ENCODE measurements at regions not wholly inside any gene's neighbourhood (a gene's known extent, or its start where the extent isn't known, plus 50 kb on each side); places are given as distances from the start of the nearest gene placed in this dataset.

DNA sequence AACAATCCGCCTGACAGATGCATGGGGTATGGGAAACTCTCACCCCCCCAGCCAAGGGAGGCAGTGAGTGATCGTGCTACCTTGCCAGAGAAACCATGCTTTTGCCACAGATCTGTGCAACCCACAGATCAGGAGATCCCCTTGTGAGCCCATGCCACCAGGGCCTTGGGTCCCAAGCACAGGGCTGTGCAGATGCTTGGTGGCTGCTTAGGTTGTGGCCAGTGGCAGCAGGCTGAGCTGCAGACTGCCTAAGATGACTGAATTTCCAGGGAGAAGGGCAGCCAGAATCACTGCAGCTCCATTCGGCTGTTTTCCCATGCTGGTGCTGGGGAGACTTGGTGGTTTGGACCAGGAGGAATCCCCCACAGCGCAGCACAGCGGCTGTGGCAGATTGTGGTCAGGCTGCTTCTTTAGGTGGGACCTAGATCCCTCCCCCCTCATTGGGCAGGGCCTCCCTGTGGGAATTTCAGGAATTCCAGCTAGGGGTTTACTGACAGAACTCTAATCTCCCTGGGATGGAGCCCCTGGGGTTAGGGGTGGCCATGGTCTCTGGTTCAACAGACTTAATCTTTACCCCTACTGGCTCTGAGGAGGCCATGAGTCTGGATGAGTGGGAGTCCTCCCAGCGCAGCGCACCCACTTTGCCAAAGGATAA is 264.6 kb upstream of the DAAM1 start:
- no peak for DNase-seq (ENCODE audit: low read depth in 3 of 3, low spot score in 2 of 3)

DNA sequence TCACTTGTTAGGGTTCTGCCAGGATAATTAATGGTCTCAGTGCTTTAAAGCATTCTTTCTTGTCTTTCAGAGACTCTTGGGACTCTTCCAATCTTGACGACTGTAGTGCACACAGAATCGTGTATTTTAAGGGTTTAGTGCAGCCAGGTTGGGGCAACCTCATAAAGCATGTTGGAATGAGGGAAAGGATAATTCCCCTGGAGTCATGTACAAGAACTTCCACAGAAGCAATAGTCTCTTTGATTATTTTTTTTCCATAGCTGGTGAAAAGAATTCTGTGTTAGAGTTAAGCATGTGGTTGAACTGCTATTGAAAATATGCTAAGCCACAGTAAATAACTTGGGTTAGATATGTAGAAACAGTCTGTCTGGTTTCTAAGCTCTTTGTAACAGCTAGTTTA is 246.8 kb upstream of the DAAM1 start:
- no peak for DNase-seq (ENCODE audit: low read depth in 3 of 3, low spot score in 2 of 3)

DNA sequence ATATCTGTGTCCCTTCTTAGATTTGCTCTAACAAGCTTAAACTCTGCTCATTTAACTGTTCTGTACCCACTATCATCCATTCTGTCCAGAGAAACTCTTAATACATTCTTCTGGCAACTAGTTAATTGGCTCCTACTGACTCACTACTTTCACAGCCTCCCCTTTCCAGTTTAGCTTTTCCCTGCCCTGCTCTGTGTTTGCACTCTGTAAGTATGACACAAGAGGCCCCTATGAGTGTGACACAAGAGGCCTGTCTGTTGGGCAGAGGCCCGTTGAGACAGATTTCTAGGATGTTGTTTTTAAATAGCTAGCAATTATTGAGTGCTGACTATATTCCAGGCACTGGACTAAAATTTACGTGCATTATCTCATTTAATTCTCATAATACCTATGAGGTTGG is 246.0 kb upstream of the DAAM1 start:
- no peak for DNase-seq (ENCODE audit: low read depth in 3 of 3, low spot score in 2 of 3)

DNA sequence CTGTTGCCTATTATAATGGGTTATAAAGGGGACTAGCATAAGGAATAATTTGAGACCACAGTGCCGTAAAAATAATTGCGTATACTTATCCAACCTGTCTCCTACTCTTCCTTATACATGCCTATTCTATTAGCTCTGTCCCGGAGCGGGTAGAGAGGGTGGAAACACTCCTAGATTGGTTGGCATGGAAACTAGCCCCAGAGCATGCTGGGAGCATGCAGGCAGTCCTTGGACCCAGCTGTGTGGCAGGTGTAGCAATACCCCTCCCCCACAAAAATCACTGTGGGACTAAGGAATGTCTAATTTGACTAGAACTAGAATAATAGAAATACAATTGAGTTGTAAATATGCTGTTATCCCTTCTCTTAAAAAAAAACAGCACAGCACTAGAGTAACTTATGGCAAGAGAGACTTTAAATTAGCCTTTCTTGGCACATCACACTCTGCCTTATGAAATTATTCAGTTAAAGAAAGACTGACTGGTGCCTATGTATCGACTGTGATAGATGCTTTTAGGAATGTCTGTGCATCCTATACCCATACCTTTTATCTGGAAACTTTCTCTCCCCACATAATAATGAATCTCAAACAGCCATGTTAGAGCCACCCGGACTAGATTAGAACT is 244.0 kb upstream of the DAAM1 start:
- no peak for DNase-seq (ENCODE audit: low read depth in 3 of 3, low spot score in 2 of 3)

DNA sequence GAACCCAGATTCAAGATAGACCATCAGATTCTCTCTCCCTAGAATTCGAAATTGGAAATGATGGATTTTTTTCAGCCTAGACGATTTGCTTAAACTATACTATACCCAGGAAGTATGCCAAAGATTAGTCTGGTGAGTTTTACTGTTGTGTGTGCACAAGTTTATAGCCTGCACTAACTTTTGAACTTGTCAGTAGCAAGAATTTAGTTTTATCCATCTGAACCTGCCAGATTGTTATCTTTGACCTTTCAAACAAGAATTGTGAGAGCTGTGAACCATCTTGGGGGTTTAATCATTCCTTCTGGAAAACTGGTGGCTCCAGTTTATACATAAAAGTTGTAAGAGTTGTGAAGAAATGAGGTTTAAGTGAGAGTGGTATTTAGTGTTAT is 243.5 kb upstream of the DAAM1 start:
- no peak for DNase-seq (ENCODE audit: low read depth in 3 of 3, low spot score in 2 of 3)

DNA sequence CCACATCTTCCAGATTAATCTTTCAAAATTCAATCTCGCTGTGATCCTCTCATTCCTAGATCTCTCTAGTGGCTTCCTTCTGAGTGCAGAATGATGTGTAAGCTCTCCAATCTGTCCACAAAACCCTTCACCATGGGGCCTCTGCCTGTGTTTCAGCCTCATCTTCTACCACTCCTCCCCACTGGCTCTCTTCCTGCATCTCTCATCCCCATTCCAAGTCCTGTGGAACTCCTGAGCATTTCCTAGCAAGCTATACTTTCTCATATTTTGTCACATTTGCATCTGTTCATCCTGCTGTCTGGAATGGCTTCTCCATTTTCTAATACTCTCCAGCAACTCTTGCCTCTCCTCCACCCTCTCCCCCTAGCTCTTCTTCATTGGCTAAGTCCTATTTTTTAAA is 242.0 kb upstream of the DAAM1 start:
- no peak for DNase-seq (ENCODE audit: low read depth in 3 of 3, low spot score in 2 of 3)

DNA sequence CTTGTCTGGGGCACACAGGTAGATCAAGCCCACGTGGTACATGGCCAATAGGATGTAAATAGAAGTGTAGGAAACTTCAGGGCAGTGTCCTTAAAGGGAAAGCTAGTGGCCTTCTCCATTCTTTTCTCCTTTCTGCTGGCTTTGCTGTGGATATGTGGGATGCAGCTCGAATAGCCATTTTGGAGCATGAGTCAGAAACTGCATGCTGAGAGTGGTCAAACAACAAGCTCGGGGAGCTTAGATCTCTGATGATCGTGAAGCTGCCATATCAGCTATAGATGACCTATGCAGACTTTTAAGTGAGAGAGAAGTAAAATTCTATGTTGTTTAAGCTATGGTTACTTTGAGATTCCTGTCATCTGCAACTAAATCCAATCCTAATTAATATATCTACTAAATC is 241.3 kb upstream of the DAAM1 start:
- DNase-seq (ENCODE audit: low read depth in 3 of 3, low spot score in 2 of 3), result no peak

DNA sequence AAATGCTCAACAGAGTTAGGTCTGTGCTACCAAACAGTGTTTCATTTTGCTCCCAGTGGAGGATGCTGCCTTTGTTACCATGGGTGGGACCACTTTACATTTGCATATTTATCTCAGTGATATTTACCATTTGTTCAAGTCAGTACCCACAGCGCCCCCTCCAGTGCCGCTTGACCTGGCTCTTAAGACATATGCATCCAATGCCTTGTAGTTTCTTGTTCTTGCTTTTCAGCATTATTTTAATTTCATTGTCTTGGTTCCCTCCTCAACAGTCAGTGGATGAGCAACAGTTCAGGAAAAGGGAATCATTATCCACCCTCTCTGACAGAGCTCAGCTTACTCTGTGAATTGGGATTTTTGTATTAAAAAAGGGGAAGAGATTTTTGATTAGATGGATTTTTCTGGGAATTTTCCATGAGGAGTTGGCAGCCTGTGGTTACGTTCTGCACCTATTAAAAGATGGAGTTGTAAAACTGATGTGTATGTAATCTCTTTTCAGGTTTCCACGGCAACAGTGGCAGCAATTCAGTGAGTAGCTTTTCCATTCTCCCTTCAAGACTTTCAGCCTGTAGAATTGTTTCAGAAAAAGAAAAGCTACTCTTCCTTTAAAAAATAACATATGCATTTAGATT is 240.5 kb upstream of the DAAM1 start:
- DNase-seq (ENCODE audit: low read depth in 3 of 3, low spot score in 2 of 3), result no peak

DNA sequence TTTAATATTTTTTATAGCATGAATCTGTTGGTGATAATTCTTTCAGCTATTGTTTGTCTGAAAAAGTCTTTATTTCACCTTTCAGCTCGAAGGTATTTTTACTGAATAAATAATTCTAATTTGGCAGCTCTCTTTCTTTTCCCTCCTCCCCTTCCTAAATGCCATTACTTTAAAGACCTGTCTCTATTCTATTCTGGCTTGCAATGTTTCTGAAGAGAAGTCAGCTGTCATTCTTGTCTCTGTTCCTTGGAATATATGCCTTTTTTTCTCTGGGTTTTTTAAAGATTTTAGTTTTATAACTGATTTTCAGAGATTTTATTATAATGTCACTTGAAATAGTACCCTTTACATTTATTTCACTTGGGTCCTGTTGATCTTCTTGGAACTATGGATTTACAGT is 237.9 kb upstream of the DAAM1 start:
- no peak for DNase-seq (ENCODE audit: low read depth in 3 of 3, low spot score in 2 of 3)

DNA sequence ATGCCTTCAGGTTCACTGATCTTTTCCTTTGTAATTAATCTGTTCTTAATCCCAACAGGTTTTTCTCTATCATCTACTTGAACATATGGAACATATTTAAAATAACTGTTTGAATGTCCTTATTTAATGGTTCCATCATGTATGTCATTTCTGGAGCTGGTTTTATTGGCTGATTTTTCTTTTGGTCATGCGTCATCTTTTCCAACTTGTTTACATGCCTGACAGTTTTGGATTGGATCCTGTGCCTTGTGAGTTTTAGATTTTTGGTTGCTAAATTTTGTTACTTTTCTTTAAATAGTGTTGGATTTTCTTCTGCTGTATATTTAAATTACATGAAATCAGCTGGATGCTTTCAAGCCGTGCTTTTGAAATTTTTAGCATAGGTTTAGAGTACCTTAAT is 237.3 kb upstream of the DAAM1 start:
- DNase-seq (ENCODE audit: low read depth in 3 of 3, low spot score in 2 of 3), result no peak

DNA sequence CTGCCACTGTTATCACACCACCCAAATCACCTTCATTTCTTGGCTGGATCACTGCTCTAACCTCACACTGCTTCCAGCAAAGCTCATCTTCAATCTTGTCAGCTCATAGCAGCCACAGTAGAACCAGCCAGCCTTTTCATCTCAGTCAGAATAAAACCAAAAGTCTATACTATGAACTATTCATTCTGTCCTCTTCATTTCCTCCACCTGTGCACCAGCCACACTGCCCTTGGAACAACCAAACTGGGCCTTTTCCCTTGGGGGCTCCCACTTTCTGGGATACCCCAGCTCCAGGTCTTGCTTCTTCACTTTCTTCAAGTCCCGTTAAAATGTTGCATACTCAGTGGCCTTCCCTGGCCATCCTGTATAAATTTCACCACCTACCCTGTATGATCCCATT is 234.4 kb upstream of the DAAM1 start:
- no peak for DNase-seq (ENCODE audit: low read depth in 3 of 3, low spot score in 2 of 3)

DNA sequence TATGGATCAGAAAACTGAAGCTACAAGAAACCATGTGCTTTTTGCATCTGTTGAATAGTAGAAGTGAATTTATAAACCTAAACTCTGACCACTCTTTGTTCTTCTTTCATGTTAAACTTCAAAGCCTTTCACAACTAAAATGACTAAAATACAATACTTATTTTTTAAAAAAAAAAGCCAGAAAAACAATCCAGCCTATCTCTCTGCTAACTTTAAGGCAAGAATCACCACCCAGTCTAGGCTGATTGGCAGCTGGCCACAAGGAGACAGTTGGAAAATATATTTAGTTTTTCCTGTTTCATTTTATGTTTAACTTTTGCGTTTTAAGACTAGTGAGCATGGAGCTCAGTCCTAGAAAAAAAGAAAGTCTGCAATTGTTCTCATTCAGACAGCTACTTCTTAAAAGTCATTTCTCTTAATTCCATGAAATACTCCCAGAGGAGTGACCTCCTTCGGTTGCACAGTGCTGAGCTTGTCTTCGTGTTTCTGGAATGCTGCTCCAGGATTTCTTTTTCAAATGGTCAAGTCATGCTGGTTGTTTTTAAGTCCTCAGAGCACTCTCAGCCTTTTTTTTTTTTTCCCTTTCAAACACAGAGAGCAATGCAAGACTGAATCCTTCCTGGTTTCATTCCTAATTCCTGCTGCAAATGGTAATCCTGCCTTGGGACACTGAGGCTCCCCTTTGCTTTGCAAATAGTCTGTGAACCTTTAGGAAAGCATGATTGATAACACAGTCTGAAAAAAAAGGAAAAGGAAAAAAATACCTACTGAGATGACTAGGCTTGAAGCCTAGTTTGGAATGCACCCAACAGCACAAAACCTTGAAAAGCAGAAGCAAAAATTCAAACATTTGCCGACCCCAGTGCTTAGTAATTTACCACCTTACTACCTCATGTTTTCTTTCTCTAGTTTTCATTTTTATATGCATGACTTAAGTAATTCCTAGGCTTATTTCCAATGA is 233.3 kb upstream of the DAAM1 start:
- DNase-seq (ENCODE audit: low read depth in 3 of 3, low spot score in 2 of 3), result no peak

DNA sequence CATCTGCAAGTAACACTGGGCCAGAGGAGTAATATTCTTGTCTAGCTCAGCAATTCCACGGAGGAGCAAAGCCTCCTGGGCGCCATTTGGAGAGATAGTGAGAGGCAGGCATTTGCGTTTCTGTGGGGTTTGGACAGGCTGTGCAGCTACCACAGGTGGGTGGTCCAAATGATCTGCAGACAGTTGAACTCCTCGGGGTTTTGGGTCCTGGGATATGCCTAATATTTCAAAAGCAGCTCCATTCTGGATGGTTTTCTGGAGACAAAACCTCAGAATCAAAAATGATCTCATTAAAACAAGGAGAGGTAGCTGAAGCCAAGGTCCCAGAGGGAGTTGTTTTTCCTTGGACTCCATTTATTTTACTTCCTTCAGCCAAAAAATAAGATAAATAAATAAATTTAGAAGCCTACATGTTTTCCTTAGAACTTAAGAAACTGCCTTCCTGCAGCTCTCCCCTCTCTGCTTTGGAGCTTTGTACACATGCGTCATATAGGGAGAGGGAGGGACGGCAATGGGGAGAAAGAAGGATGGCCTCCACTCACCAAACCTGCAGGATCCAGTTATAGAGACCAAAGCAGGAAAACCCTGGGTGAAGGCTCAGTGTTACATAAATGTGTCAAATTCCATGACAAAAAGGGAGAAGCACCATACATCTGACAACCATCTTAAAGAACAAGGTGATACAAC is 227.3 kb upstream of the DAAM1 start:
- no peak for DNase-seq (ENCODE audit: low read depth in 3 of 3, low spot score in 2 of 3)

DNA sequence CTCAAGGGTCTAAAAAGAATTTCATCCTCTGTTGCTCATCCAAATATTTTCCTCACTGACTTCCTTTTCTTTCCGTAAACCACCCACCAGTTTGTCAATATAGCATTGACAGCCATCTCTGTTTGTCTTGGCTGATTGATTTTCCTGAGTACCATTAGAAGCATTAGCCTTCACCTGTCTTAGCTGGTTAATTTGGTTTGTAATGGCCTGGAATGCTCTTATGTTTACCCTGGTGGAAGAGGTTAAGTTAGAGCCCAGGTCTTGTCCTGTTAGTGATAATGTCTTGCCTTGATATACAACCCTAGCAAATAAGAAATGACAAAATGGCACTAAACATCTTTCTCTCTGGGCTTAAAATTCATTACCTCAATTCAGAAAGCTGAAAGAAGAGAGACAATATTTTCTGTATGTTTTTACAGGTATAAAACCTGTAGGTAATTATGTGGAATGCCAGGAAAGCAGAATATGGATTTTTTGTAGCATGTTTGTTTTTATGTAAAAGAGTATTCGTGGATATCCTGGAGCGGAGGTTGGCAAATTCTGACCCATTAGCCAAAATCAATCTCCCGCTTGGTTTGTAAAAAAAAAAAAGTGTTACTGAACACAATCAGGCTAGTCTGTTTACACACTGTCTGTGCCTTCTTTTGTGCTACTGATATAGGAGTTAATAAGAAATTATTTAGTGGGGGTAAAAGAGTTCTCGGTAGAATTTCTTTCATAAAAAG is 224.4 kb upstream of the DAAM1 start:
- no peak for DNase-seq (ENCODE audit: low read depth in 3 of 3, low spot score in 2 of 3)

DNA sequence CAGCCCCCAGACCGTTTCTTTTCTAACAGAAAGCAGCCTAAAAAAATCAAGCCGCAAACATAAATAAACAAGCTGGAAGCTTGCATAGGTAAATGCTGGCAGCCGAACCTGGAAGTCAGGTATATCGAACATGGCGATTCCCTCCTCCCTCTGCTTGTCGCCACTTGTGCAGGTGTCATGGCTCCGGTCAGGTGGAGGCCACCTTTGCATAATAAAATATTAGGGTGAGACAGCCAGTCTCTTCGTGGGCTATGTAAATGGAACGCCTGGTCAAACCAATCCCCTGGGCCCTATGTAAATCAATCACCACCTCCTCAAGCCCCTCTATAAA is 223.9 kb upstream of the DAAM1 start:
- no peak for DNase-seq (ENCODE audit: low read depth in 3 of 3, low spot score in 2 of 3)

DNA sequence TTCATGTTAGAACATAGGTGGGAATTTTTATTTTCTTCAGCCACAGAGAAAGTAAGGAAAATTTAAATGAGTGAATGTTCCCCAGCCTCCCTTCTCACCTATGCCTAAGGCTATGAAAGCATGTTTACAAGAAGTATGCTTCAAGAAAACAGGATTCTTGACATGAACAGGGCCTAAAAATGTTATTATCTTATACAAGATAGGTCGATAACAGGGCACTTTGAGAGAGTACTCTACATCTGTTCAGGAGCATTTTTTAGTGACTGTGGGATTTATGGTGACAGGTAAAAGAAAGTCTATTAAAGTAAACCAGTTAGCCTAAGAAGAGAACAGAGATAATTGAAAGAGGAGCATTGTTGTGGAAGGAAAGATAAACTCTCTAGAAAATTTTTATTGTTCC is 222.9 kb upstream of the DAAM1 start:
- DNase-seq (ENCODE audit: low read depth in 3 of 3, low spot score in 2 of 3), result no peak

DNA sequence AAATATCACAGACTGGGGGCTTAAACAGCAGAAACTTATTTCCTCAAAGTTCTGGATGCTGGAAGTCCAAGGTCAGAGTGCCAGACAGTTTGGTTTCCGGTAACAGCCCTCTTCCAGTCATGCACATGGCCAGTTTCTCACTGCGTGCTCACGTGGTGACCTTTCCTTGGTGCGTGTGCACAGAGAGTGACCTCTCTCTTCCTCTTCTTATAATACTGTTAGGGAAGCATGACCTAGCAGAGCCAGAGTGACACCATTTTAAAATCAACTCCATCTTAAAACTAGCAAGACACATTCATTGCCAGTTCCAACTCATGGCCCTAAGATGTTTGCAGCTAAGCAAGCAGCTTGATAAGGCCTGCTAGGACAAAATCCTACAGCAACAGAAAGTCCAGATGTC is 221.5 kb upstream of the DAAM1 start:
- no peak for DNase-seq (ENCODE audit: low read depth in 3 of 3, low spot score in 2 of 3)

DNA sequence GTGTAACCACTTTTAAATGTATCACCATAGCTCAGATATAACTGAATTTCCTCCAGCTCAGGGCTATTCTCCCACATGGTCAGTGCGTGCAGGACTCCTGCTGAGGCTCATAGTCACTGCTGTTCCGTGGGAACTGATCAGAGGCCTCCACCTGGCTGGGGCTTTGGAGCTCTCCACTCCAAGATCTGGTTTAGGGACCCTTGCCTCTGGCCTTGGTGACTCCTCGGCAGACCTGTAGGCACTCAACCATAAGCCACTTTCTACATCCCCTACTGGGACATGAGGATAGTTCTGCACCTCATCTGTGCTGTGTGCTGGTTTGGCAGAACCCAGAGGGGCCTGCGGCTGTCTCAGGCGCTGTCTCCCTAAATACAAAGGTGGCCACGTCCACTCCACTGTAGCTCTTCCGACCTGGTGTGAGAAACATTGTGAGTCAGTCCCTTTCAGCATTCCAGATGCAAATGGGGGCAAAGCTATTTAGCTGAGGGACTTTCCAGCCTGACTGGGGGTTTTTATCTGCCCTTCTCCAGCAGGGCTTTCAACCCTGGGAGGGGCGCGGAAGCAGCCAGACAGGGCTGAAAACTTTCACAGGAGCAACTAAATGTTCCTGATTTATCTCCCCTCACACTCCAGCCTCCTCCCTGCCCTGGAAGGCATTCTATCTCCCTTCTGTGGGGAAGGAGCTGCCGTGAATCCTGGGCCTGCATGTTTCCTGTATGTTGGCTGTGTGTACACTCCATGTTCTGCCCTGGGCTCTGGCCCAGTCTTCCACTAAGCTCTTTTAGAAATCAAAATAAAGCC is 218.3 kb upstream of the DAAM1 start:
- no peak for DNase-seq (ENCODE audit: low read depth in 3 of 3, low spot score in 2 of 3)

DNA sequence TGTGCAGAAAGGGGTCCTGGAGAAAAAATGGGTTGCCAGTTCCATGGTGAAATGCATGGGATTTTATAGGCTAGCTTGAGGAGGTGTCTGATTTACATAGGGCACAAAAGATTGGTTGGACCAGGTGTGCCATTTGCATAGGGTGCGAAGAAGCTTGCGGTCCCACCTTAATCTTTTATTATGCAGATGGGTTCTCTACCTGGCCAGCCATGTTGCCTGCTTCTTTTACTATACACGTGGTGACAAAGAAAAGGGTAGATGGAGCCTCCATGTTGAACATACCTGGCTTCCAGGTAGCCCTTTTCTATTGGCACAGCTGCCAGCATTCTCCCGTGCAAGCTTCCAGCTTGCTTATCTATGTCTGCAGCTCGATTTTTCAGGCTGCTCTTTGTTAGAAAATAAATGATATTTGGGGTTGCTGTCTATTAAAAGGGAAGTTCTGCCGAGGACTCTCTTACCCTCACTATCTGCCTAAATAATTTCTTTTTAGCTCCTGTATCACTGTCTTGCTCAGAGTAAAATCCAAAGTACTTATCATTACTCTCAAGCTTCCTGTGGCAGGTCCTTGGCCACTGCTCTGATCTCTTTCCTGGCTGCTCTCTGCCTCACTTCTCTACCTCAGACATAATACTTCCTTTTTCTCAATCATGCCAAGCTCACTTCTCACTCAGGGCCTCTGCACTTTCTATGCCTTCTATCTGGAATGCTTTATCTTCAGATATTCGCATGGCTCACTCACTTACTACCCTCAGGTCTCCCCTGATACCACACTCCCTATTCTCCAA is 216.0 kb upstream of the DAAM1 start:
- DNase-seq (ENCODE audit: low read depth in 3 of 3, low spot score in 2 of 3), result no peak
